HCT116 (cell line): ENCODE measurements at regions not wholly inside any gene's neighbourhood (a gene's known extent, or its start where the extent isn't known, plus 50 kb on each side); places are given as distances from the start of the nearest gene placed in this dataset.

Experiments
- ATAC-seq: fragments of 200-7000 bp; cut with Tn5 transposase; 2 replicates; pipeline ENCODE4 v1.9.1; 2020; ENCODE audit warnings: mild to moderate bottlenecking, moderate library complexity
- BruUV-seq: library from RNA; stranded (reverse); fragments of 400-500 nt; replicated peaks from 2 replicates; lab custom pipeline; 2021; lab: Mats Ljungman, UMichigan
- CTCF ChIA-PET: fragments of 300-600 bp; sonication (Branson Sonifier 250); formaldehyde crosslinking; loops from one replicate; lab custom pipeline; 2021; ENCODE audit warnings: antibody characterized with exemption; lab: Charles Lee
- POLR2A ChIA-PET: fragments of 300-600, 350-600 bp; sonication (Branson Sonifier 250); formaldehyde crosslinking; loops from one replicate; lab custom pipeline; 2021; ENCODE audit warnings: antibody characterized with exemption; lab: Charles Lee
- RAD21 ChIA-PET, 2 experiments: fragments of 300-600 bp; sonication (Branson Sonifier 250); formaldehyde crosslinking; loops; one replicate each; lab custom pipeline; 2023; ENCODE audit warnings: low total read pairs in 2 of 2; ENCODE audit not compliant: uncharacterized antibody in 2 of 2, unreplicated experiment in 2 of 2, low non-redundant PET in 1 of 2; lab: Charles Lee
- DNase-seq: peaks from one replicate; pipeline ENCODE4 v3.0.0-alpha.2; 2010; ENCODE audit warnings: low read depth, low spot score
- H2AFZ ChIP-seq: fragments of 200-600 bp; shearing (Covaris generic), sonication (generic); 2 replicates; pipeline ENCODE4 v1.6.1; 2017; ENCODE audit warnings: low read depth, mixed run types, mixed read lengths, antibody characterized with exemption, low read length; ENCODE audit not compliant: poor library complexity, severe bottlenecking
- H3K27ac ChIP-seq: 2 replicates; pipeline ENCODE4 v1.5.1; 2012; ENCODE audit warnings: low read depth, low read length
- H3K27me3 ChIP-seq: fragments of 200-600 bp; sonication (generic); 2 replicates; pipeline ENCODE4 v1.6.1; 2016; ENCODE audit warnings: mixed run types, low read length, mixed read lengths; ENCODE audit not compliant: insufficient read depth
- H3K36me3 ChIP-seq, 2 experiments: fragments of 200-500 bp in 1 of 2; fragments of 200-600 bp in 1 of 2; sonication (Bioruptor generic) in 1 of 2; sonication (generic) in 1 of 2; 2 replicates each; pipeline versions ENCODE4 v1.5.1 to v1.6.1; 2014 to 2016; ENCODE audit warnings: low read length in 2 of 2, inconsistent platforms in 1 of 2, mixed read lengths in 1 of 2, mixed run types in 1 of 2; ENCODE audit not compliant: insufficient read depth in 2 of 2, control insufficient read depth in 1 of 2
- H3K4me1 ChIP-seq, 2 experiments: fragments of 200-600 bp in 1 of 2; sonication (generic) in 1 of 2; 2 replicates each; pipeline versions ENCODE4 v1.5.1 to v1.6.1; 2012 to 2017; ENCODE audit warnings: low read length in 2 of 2, inconsistent platforms in 1 of 2, mild to moderate bottlenecking in 1 of 2, mixed read lengths in 1 of 2, mixed run types in 1 of 2, moderate library complexity in 1 of 2; ENCODE audit not compliant: insufficient read depth in 2 of 2, control insufficient read depth in 1 of 2
- H3K4me2 ChIP-seq: fragments of 200-600 bp; sonication (generic); 2 replicates; pipeline ENCODE4 v1.6.1; 2017; ENCODE audit warnings: mixed run types, low read length, mixed read lengths
- H3K4me3 ChIP-seq, 2 experiments: fragments of 200-600 bp in 1 of 2; sonication (generic) in 1 of 2; replicated peaks in 1 of 2; 2 replicates each; pipeline ENCODE4 v1.5.1; 2011 to 2016; ENCODE audit warnings: low read length in 2 of 2, control low read depth in 1 of 2, low read depth in 1 of 2, mild to moderate bottlenecking in 1 of 2, mixed read lengths in 1 of 2, mixed run types in 1 of 2
- H3K79me2 ChIP-seq: fragments of 200-600 bp; sonication (generic); 2 replicates; pipeline ENCODE4 v1.6.1; 2017; ENCODE audit warnings: mild to moderate bottlenecking, mixed run types, low read length, moderate library complexity, mixed read lengths; ENCODE audit not compliant: insufficient read depth
- H3K9ac ChIP-seq: fragments of 200-600 bp; sonication (generic); 2 replicates; pipeline ENCODE4 v1.6.1; 2016; ENCODE audit warnings: low read length, mixed read lengths
- H3K9me2 ChIP-seq: fragments of 200-600 bp; sonication (generic), shearing (Covaris generic); 2 replicates; pipeline ENCODE4 v1.6.1; 2017; ENCODE audit warnings: mixed run types, mild to moderate bottlenecking, moderate library complexity; ENCODE audit not compliant: insufficient read depth
- H3K9me3 ChIP-seq, 2 experiments: fragments of 200-500 bp in 1 of 2; fragments of 200-600 bp in 1 of 2; sonication (Bioruptor generic) in 1 of 2; sonication (generic) in 1 of 2; 2 replicates each; pipeline ENCODE4 v1.6.1; 2014 to 2017; ENCODE audit warnings: low read length in 2 of 2, mixed read lengths in 2 of 2, inconsistent platforms in 1 of 2, low read depth in 1 of 2, mild to moderate bottlenecking in 1 of 2, mixed run types in 1 of 2, moderate library complexity in 1 of 2; ENCODE audit not compliant: control insufficient read depth in 1 of 2, insufficient read depth in 1 of 2
- H4K20me1 ChIP-seq: fragments of 200-600 bp; sonication (generic), shearing (Covaris generic); 2 replicates; pipeline ENCODE4 v1.6.1; 2017; ENCODE audit warnings: mixed run types, mild to moderate bottlenecking, moderate library complexity; ENCODE audit not compliant: insufficient read depth
- CEBPB ChIP-seq: IDR thresholded peaks from 2 replicates; pipeline ENCODE4 v1.6.1; 2012; ENCODE audit warnings: low read depth
- EGR1 ChIP-seq: IDR thresholded peaks from 2 replicates; pipeline ENCODE4 v1.6.1; 2012; ENCODE audit warnings: low read depth
- ELF1 ChIP-seq: IDR thresholded peaks from 2 replicates; pipeline ENCODE4 v1.6.1; 2012; ENCODE audit warnings: low read depth, borderline replicate concordance
- EZH2phosphoT487 ChIP-seq: fragments of 200-600 bp; IDR thresholded peaks from 2 replicates; pipeline ENCODE4 v1.6.1; 2018; ENCODE audit warnings: antibody characterized with exemption, borderline replicate concordance
- FOSL1 ChIP-seq: IDR thresholded peaks from 2 replicates; pipeline ENCODE4 v1.6.1; 2012; ENCODE audit warnings: low read depth
- JUND ChIP-seq: IDR thresholded peaks from 2 replicates; pipeline ENCODE4 v1.6.1; 2012
- MAX ChIP-seq: IDR thresholded peaks from 2 replicates; pipeline ENCODE4 v1.6.1; 2012
- RAD21 ChIP-seq: IDR thresholded peaks from 2 replicates; pipeline ENCODE4 v1.6.1; 2012; ENCODE audit warnings: low read depth, mild to moderate bottlenecking
- SP1 ChIP-seq: IDR thresholded peaks from 2 replicates; pipeline ENCODE4 v1.6.1; 2012; ENCODE audit warnings: low read depth
- TCF7L2 ChIP-seq: IDR thresholded peaks from 2 replicates; pipeline ENCODE4 v1.7.0; 2011; ENCODE audit warnings: borderline replicate concordance, inconsistent platforms; ENCODE audit not compliant: insufficient read depth, insufficient read length; ENCODE audit errors: extremely low read depth
- YY1 ChIP-seq: IDR thresholded peaks from 2 replicates; pipeline ENCODE4 v1.6.1; 2011; ENCODE audit warnings: low read length, low read depth, moderate library complexity, mild to moderate bottlenecking; ENCODE audit not compliant: insufficient replicate concordance; ENCODE audit errors: extremely low read depth
- ZFX ChIP-seq: fragments of 450-650 bp; IDR thresholded peaks from 2 replicates; pipeline ENCODE4 v1.6.1; 2017
- ZNF274 ChIP-seq: fragments of 200-500 bp; sonication (Bioruptor generic); IDR thresholded peaks from 2 replicates; pipeline ENCODE4 v1.6.1; 2014; ENCODE audit warnings: mild to moderate bottlenecking, low read depth, low read length, inconsistent platforms
- intact Hi-C: fragments of 100-400 bp; cut with micrococcal nuclease; formaldehyde crosslinking; loops from 2 replicates; pipeline ENCODE4 v1.10.0; 2022
- TF ChIP-seq, protein P1 (sequence below): IDR thresholded peaks from 2 replicates; pipeline ENCODE4 v1.6.1; 2012; ENCODE audit warnings: low read depth

GRCh38 chr2:198382811-198383210 lies 578.4 kb downstream of the PLCL1 start:
- TF ChIP-seq ZFX, result no peak
- TF ChIP-seq, all 23 proteins: peak for 0
- Histone ChIP-seq H3K27ac (no peak overlapping the region), H3K9me3 (no peaks in the 10 kb centered on the region), H3K4me3 (no peak overlapping the region), H3K4me2 (no peak overlapping the region), H3K9me2 (no peaks in the 10 kb centered on the region), H3K36me3 (no peaks in the 10 kb centered on the region), H3K79me2 (no peaks in the 10 kb centered on the region), H3K9ac (no peak overlapping the region), H3K4me1 (no peaks in the 10 kb centered on the region), H3K27me3 (no peaks in the 10 kb centered on the region), H4K20me1 (no peaks in the 10 kb centered on the region), H2AFZ (no peak overlapping the region)
- POLR2A ChIA-PET, result no interaction called here
- DNase-seq (no peak), ATAC-seq (no peak)
- intact Hi-C loops, result no loop called here
- RAD21 ChIA-PET, result no interaction called here
- CTCF ChIA-PET, result no interaction called here
- BruUV-seq, result no TSS peak

GRCh38 chr2:198376677-198377076 lies 572.3 kb downstream of the PLCL1 start:
- H3K4me3 ChIP-seq, result no peak overlapping the region
- H3K4me1 ChIP-seq, result peaks cover 0 to 8% of the 10 kb centered on the region in 2 experiments; a peak in 1 of 4 replicates
- CTCF ChIA-PET, result interaction anchor here (1.2 kb wide), 1 partner anchor 1112 kb away, joined by 3 read pairs; no protein-coding TSS in a partner anchor
- POLR2A ChIA-PET, result no interaction called here
- no peak overlapping the region for H3K27ac ChIP-seq
- no peaks in the 10 kb centered on the region for H3K9me3 ChIP-seq
- no peaks in the 10 kb centered on the region for H3K36me3 ChIP-seq
- peak overlapping the region; percentile 31; the same call in 1 of the 2 replicates for H3K4me2 ChIP-seq
- H3K9ac ChIP-seq, result no peak overlapping the region
- peak; percentile 52; the same call in 1 of the 2 replicates for ATAC-seq
- H3K9me2 ChIP-seq, result no peaks in the 10 kb centered on the region
- H2AFZ ChIP-seq, result no peak overlapping the region
- H3K27me3 ChIP-seq, result no peaks in the 10 kb centered on the region
- H4K20me1 ChIP-seq, result no peaks in the 10 kb centered on the region; the same call in 1 of the 2 replicates
- no TSS peak for BruUV-seq
- intact Hi-C loops, result no loop called here
- peak; percentile 3 for DNase-seq
- H3K79me2 ChIP-seq, result no peaks in the 10 kb centered on the region
- RAD21 ChIA-PET, result no interaction called here
- TF ChIP-seq ZNF274 (no peak), CEBPB (peak; percentile 88), EZH2phosphoT487 (no peak), MAX (no peak), SP1 (peak; percentile 39; the same call in 1 of the 2 replicates), RAD21 (no peak), EGR1 (peak; percentile 84), JUND (peak; percentile 51), YY1 (no peak), FOSL1 (peak; percentile 61; the same call in 1 of the 2 replicates), ZFX (no peak), TCF7L2 (no peak), ELF1 (no peak)
- TF ChIP-seq, protein P1, sequence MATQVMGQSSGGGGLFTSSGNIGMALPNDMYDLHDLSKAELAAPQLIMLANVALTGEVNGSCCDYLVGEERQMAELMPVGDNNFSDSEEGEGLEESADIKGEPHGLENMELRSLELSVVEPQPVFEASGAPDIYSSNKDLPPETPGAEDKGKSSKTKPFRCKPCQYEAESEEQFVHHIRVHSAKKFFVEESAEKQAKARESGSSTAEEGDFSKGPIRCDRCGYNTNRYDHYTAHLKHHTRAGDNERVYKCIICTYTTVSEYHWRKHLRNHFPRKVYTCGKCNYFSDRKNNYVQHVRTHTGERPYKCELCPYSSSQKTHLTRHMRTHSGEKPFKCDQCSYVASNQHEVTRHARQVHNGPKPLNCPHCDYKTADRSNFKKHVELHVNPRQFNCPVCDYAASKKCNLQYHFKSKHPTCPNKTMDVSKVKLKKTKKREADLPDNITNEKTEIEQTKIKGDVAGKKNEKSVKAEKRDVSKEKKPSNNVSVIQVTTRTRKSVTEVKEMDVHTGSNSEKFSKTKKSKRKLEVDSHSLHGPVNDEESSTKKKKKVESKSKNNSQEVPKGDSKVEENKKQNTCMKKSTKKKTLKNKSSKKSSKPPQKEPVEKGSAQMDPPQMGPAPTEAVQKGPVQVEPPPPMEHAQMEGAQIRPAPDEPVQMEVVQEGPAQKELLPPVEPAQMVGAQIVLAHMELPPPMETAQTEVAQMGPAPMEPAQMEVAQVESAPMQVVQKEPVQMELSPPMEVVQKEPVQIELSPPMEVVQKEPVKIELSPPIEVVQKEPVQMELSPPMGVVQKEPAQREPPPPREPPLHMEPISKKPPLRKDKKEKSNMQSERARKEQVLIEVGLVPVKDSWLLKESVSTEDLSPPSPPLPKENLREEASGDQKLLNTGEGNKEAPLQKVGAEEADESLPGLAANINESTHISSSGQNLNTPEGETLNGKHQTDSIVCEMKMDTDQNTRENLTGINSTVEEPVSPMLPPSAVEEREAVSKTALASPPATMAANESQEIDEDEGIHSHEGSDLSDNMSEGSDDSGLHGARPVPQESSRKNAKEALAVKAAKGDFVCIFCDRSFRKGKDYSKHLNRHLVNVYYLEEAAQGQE, result no peak
